C4-2B (cell line): ENCODE measurements at regions not wholly inside any gene's neighbourhood (a gene's known extent, or its start where the extent isn't known, plus 50 kb on each side); places are given as distances from the start of the nearest gene placed in this dataset.

Experiments used
- H3K27ac ChIP-seq: fragments of 450-650 bp; 2 replicates; pipeline ENCODE4 v1.5.1; 2017
- ZFX ChIP-seq: fragments of 450-650 bp; IDR thresholded peaks from 2 replicates; pipeline ENCODE4 v1.6.1; 2017
- TF ChIP-seq, protein P1 (sequence below): fragments of 450-650 bp; conservative IDR thresholded peaks from 2 replicates; pipeline ENCODE4 v1.5.1; 2017; ENCODE audit warnings: mild to moderate bottlenecking

- no peak overlapping the region for H3K27ac ChIP-seq
- TF ChIP-seq, protein P1, sequence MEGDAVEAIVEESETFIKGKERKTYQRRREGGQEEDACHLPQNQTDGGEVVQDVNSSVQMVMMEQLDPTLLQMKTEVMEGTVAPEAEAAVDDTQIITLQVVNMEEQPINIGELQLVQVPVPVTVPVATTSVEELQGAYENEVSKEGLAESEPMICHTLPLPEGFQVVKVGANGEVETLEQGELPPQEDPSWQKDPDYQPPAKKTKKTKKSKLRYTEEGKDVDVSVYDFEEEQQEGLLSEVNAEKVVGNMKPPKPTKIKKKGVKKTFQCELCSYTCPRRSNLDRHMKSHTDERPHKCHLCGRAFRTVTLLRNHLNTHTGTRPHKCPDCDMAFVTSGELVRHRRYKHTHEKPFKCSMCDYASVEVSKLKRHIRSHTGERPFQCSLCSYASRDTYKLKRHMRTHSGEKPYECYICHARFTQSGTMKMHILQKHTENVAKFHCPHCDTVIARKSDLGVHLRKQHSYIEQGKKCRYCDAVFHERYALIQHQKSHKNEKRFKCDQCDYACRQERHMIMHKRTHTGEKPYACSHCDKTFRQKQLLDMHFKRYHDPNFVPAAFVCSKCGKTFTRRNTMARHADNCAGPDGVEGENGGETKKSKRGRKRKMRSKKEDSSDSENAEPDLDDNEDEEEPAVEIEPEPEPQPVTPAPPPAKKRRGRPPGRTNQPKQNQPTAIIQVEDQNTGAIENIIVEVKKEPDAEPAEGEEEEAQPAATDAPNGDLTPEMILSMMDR, result no peak
- no peak for TF ChIP-seq ZFX
Measured at GRCh38 chr10:78777466-78777865, 291.3 kb upstream of the ZMIZ1 start.

- H3K27ac ChIP-seq, result no peak overlapping the region
- TF ChIP-seq ZFX, result no peak
- TF ChIP-seq, protein P1, result no peak
Measured at GRCh38 chr10:78777867-78778266, 290.9 kb upstream of the ZMIZ1 start.

- H3K27ac ChIP-seq, result no peak overlapping the region
- no peak for TF ChIP-seq ZFX
- TF ChIP-seq, protein P1, result no peak
Measured at GRCh38 chr10:78778444-78779338, 290.1 kb upstream of the ZMIZ1 start.

- TF ChIP-seq, protein P1, result no peak
- TF ChIP-seq ZFX, result no peak
- no peak overlapping the region for H3K27ac ChIP-seq
Measured at GRCh38 chr10:78779339-78779955, 289.3 kb upstream of the ZMIZ1 start.

- no peak for TF ChIP-seq ZFX
- TF ChIP-seq, protein P1, result no peak
- H3K27ac ChIP-seq, result no peak overlapping the region
Measured at GRCh38 chr10:78780551-78780961, 288.2 kb upstream of the ZMIZ1 start.

GRCh38 chr10:78781251-78781913 lies 287.4 kb upstream of the ZMIZ1 start:
- TF ChIP-seq, protein P1, result no peak
- no peak for TF ChIP-seq ZFX
- H3K27ac ChIP-seq, result no peak overlapping the region

GRCh38 chr10:78781991-78782390 lies 286.8 kb upstream of the ZMIZ1 start:
- TF ChIP-seq, protein P1, result no peak
- TF ChIP-seq ZFX, result no peak
- H3K27ac ChIP-seq, result no peak overlapping the region
